Thyroid gland (tissue), 4 donors: ENCODE measurements at regions not wholly inside any gene's neighbourhood (a gene's known extent, or its start where the extent isn't known, plus 50 kb on each side); places are given as distances from the start of the nearest gene placed in this dataset.

Experiments
- POLR2A ChIP-seq, 2 donors: fragments of 450-650 bp; IDR thresholded peaks; one replicate each; pipeline ENCODE4 v1.6.1; 2017; ENCODE audit warnings: antibody characterized with exemption in 2 of 2, mild to moderate bottlenecking in 2 of 2, moderate library complexity in 1 of 2
- TF ChIP-seq, protein P1 (sequence below), 6 experiments: fragments of 200-600 bp in 3 of 6; fragments of 450-650 bp in 3 of 6; sonication (generic) in 3 of 6; IDR thresholded peaks; one replicate each; pipeline ENCODE4 v1.5.1; 2016 to 2019; ENCODE audit warnings: antibody characterized with exemption in 6 of 6, mild to moderate bottlenecking in 2 of 6, inconsistent platforms in 1 of 6, moderate library complexity in 1 of 6

DNA sequence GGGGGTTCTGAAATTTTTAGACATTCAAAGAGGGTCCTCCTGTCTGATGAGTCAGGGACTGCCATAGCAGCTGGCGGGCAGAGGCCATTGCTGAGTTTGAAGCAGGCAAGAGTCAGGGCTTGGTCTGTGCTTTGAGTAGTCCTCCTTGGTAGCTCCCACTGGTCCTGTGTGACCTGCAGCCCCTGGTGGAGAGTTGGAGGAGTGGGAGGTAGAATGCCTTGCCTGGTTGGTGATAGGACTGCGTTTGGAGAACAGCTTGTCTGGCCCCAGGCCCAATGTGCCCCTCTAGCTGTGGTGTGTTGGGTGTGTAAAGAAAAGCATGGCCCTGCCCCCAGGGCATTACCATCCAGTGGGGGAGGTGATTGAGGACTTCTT is 116.7 kb downstream of the BEGAIN start:
- no peak for TF ChIP-seq POLR2A (IDR thresholded peaks at IDR 0.05)
- TF ChIP-seq, protein P1, sequence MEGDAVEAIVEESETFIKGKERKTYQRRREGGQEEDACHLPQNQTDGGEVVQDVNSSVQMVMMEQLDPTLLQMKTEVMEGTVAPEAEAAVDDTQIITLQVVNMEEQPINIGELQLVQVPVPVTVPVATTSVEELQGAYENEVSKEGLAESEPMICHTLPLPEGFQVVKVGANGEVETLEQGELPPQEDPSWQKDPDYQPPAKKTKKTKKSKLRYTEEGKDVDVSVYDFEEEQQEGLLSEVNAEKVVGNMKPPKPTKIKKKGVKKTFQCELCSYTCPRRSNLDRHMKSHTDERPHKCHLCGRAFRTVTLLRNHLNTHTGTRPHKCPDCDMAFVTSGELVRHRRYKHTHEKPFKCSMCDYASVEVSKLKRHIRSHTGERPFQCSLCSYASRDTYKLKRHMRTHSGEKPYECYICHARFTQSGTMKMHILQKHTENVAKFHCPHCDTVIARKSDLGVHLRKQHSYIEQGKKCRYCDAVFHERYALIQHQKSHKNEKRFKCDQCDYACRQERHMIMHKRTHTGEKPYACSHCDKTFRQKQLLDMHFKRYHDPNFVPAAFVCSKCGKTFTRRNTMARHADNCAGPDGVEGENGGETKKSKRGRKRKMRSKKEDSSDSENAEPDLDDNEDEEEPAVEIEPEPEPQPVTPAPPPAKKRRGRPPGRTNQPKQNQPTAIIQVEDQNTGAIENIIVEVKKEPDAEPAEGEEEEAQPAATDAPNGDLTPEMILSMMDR (IDR thresholded peaks at IDR 0.05), result no peak
